Astrocyte of the spinal cord (primary cell): ENCODE measurements at regions not wholly inside any gene's neighbourhood (a gene's known extent, or its start where the extent isn't known, plus 50 kb on each side); places are given as distances from the start of the nearest gene placed in this dataset.
"Not testable (repeated sequence)": the region's sequence is repeated elsewhere in the genome, so short reads cannot be mapped to it uniquely, and the experiment has no call there.

Experiments
- DNase-seq: peaks from one replicate; pipeline ENCODE4 v3.0.0; 2011; ENCODE audit warnings: low read depth, low spot score
- H3K4me3 ChIP-seq: 2 replicates; pipeline ENCODE4 v1.5.1; 2011; ENCODE audit warnings: low read depth, mild to moderate bottlenecking, low read length, moderate library complexity
- CTCF ChIP-seq: IDR thresholded peaks from 2 replicates; pipeline ENCODE4 v1.5.1; 2012; ENCODE audit warnings: low read depth, mild to moderate bottlenecking, low read length, inconsistent platforms
- in situ Hi-C: cut with HindIII; loops from 2 replicates; pipeline ENCODE4 v1.10.0; 2017; ENCODE audit warnings: low sequenced_read_pairs

- in situ Hi-C loops, H3K4me3 ChIP-seq, DNase-seq: not testable (repeated sequence)
These were observed 75.9 kb downstream of the OR4F16 start for GRCh38 chr1:610538-610937.

- in situ Hi-C loops, DNase-seq, H3K4me3 ChIP-seq: not testable (repeated sequence)
These were observed 77.3 kb downstream of the OR4F16 start for GRCh38 chr1:609161-609560.

GRCh38 chr1:605279-605678, 81.2 kb downstream of the OR4F16 start:
- DNase-seq, in situ Hi-C loops: not testable (repeated sequence)

GRCh38 chr1:588211-588610, 98.2 kb downstream of the OR4F16 start:
- H3K4me3 ChIP-seq, DNase-seq, in situ Hi-C loops: not testable (repeated sequence)

More at GRCh38 chr1:605279-605678, 81.2 kb downstream of the OR4F16 start:
- H3K4me3 ChIP-seq = not testable (repeated sequence)

GRCh38 chr1:585992-586391, 100.5 kb downstream of the OR4F16 start:
- DNase-seq, in situ Hi-C loops, H3K4me3 ChIP-seq: not testable (repeated sequence)
- peak; percentile 31 for TF ChIP-seq CTCF
